PFSK-1 (cell line): ENCODE measurements at regions not wholly inside any gene's neighbourhood (a gene's known extent, or its start where the extent isn't known, plus 50 kb on each side); places are given as distances from the start of the nearest gene placed in this dataset.

ENCODE experiments used
- FOXP2 ChIP-seq: optimal IDR thresholded peaks from 2 replicates; pipeline ENCODE3; 2011; ENCODE audit warnings: borderline replicate concordance, control low read depth, inconsistent platforms; ENCODE audit not compliant: insufficient read depth; ENCODE audit errors: extremely low read length, extremely low read depth
- POLR2AphosphoS5 ChIP-seq: IDR thresholded peaks from 2 replicates; pipeline ENCODE4 v1.6.1; 2012; ENCODE audit warnings: low read depth, mild to moderate bottlenecking, control low read depth, low read length, moderate library complexity
- REST ChIP-seq, 2 experiments: IDR thresholded peaks; 2 replicates each; pipeline versions ENCODE4 v1.6.1 to v1.8.0; 2011 to 2012; ENCODE audit warnings: low read depth in 2 of 2, low read length in 2 of 2, control low read depth in 1 of 2, inconsistent platforms in 1 of 2, mild to moderate bottlenecking in 1 of 2, moderate library complexity in 1 of 2; ENCODE audit not compliant: insufficient read depth in 1 of 2
- SIN3A ChIP-seq: IDR thresholded peaks from 2 replicates; pipeline ENCODE4 v1.6.1; 2012; ENCODE audit warnings: mild to moderate bottlenecking, low read length, moderate library complexity, borderline replicate concordance; ENCODE audit not compliant: insufficient read depth
- TAF1 ChIP-seq: IDR thresholded peaks from 2 replicates; pipeline ENCODE4 v1.6.1; 2012; ENCODE audit warnings: low read length, control low read depth, borderline replicate concordance; ENCODE audit not compliant: insufficient read depth

GRCh38 chr9:116062206-116062550 lies 91.4 kb upstream of the PAPPA start:
- TF ChIP-seq POLR2AphosphoS5: no peak
- TF ChIP-seq REST (IDR thresholded peaks at IDR 0.05; ENCODE audit: insufficient read depth in 1 of 2, low read depth in 2 of 2, low read length in 2 of 2): no peak
- TF ChIP-seq TAF1: no peak
- no peak for TF ChIP-seq SIN3A
- TF ChIP-seq FOXP2: no peak
